Left hindlimb (tissue), 1 donor: ENCODE measurements at regions not wholly inside any gene's neighbourhood (a gene's known extent, or its start where the extent isn't known, plus 50 kb on each side); places are given as distances from the start of the nearest gene placed in this dataset.
A peak's percentile ranks its signal among the peaks of the same experiment; 100 is the strongest.
"Not testable (repeated sequence)": the region's sequence is repeated elsewhere in the genome, so short reads cannot be mapped to it uniquely, and the experiment has no call there.

ENCODE experiments used
- DNase-seq: peaks from one replicate; pipeline ENCODE4 v3.0.0-alpha.2; 2018

DNA sequence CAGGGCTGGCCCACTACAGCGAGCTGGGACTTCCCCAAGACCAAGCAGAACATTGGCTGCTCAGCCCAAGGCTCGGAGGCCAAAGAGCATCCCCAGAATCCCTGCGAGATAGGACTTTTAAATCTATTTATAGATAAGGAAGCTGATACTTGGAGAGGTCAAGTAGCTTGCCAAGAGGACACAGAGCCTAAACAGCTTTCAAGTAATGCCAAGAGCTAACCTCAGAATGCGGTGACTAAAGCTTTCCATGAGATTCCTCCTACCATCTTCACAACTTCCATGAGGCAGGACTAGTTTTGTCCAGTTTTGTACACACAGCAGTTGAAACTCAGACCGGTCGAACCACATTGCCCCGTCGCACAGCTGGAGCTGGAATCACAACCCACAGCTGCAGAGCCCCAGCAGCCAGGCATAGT is 168.1 kb upstream of the TOP1 start:
- no peak for DNase-seq

- DNase-seq: no peak
Measured at GRCh38 chr20:40861427-40862008, 167.1 kb upstream of the TOP1 start.

- DNase-seq: no peak
Measured at GRCh38 chr20:40863355-40863919, 165.2 kb upstream of the TOP1 start.

GRCh38 chr20:40864470-40864869 is 164.2 kb upstream of the TOP1 start:
- no peak for DNase-seq

- no peak for DNase-seq
Measured at GRCh38 chr20:40865095-40865494, 163.5 kb upstream of the TOP1 start.

- DNase-seq: peak; percentile 41
Measured at GRCh38 chr20:40866056-40866455, 162.6 kb upstream of the TOP1 start.

DNA sequence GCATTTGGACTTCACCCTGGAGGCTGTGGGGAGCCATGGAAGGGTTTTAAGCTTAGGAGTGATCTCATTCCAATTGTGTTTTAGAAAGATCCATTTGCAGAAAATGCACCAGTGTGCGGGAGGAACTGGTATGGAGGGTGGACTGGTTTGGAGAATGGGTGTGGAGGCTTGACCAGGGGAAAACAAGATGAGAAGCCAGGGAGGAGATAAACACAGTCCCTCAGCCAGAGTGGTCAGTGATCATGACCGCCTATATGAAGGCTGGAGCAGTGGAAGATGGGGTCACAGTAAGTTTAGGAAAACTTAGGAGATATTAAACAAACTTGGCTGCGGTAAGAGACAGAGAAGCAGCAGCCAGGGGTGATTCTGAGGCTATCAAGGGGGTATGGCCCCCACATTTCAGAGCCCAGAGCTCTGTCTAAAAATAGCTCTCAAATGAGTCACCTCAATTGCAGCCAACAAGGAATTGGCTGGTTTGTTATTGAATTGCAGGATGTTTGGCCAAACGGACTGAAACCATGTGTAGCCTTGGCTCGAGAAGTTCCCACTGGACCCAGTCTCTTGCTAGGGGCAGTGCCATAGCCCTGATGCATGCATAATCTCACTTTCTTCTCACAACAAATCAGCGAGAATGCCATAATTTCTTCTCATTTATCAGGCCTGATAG is 159.9 kb upstream of the TOP1 start:
- DNase-seq: peak; percentile 78

- DNase-seq: no peak
Measured at GRCh38 chr20:40869218-40870147, 159.1 kb upstream of the TOP1 start.

DNA sequence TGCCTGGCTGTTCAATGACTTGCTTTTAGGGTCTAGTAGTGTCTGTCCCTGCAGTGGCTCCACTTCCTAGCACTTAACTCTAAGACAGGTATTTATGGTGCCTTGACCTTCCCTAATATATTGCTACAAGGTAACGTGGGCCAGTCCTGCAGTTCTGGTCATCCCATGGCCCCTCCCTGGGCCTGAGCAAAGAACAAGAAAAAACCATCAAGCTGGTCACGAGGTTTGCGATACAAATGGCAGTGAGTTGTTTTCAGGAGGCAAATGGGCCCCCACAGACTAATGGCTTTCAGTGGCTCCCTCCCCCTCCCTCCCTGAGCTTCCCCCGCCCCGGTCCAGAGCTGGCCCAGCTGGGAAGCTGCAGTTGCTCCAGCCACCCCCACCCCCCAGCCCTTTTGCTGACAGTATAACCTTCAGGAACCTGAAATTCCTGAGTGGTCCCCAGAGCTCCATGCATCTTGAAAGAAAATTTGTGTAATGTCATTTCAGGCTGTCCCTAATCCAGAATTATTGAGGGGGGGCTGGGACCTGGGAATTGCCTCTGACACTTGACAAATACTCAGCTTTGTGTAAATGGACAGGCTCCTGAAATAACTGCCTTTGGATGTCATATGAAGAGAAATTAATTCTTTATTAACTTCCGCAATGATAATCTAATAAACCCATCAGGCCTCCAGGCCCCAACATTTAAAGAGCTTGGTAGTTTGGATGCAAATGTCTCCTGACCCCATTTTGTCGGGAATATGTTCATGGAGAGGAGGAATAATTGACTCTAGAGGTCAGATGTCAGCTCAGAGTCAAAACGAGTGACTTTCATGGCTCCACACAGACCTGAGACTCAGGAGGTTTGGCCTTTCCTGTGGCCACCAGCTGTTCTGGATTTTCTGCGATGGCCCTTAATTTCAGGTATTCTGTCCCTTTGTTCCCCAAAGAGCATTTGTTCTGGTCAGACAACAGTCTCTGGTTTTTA is 153.2 kb upstream of the TOP1 start:
- no peak for DNase-seq

- DNase-seq: not testable (repeated sequence)
Measured at GRCh38 chr20:40878099-40878498, 150.5 kb upstream of the TOP1 start.

DNA sequence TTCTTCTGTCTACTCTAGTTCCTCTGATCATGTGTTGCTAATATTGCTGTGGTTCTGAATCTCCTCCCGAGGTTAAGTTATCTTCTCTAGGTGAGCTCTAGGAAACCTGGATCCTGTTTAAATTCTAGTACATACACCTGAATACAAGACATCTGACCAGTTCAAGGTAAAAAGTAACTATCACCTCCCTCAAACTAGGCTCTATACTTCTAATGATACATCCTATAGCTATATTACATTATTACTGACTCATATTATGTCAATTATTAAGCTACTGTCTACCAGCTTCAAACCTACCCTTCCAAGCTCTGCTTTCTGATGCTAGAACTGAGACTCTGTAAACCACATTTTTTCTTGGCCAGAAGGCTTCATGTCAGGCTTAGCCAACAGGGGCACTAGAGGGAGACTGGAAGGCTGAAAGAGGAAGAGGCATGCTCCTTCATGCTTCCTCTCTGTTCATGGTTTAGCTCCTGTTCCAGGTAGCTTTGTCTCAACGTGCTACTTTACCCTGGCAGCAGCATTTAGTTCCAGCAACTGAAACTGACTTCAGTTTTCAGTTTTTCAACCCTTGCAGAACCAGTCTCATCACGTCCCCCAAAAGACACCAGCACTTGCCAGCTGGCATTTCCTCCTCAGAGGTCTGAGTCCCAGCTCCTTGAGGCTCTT is 148.4 kb upstream of the TOP1 start:
- DNase-seq: no peak

- no peak for DNase-seq
Measured at GRCh38 chr20:40880729-40881109, 147.9 kb upstream of the TOP1 start.

DNA sequence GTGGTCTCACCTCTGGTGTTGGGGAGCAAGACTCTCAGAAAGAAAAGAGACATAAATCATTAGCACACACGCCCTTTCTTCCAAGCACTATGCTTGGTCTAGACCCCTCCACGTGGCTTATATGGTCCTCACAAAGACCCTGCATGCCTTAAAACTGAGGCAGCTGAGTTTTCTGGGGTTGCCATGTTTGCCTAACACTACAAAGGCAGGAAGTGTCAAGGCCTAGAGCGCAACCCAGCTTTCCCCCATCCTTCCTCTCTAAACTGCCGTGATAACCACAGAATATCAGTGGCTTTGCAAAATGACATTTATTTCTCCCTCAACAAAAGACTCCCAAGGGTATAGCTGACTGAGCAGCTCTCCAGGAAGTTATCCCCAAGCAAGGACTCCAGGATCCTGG is 146.5 kb upstream of the TOP1 start:
- DNase-seq: no peak

- DNase-seq: peak; percentile 40
Measured at GRCh38 chr20:40883097-40883496, 145.5 kb upstream of the TOP1 start.

DNA sequence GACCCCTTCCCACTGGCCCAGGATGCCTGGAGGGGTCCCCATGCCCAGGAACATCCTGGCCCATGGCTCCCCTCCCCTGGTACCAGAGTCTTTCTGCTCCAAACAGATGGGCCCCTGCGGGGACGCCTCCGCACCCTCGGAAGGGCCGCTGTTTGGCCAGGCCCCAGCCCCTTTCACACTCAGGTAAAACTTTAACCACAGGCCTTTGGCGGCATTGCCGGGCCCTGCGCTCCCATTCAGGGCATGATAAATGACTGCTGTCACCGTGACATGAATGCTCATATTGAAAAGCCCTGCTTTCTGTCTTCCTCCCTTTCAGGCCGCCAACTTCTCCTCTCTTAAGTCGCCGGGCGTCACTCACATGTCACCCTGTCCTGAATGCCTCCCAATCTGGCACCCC is 141.5 kb upstream of the TOP1 start:
- DNase-seq: no peak

GRCh38 chr20:40889266-40889665 is 139.4 kb upstream of the TOP1 start:
- not testable (repeated sequence) for DNase-seq

DNA sequence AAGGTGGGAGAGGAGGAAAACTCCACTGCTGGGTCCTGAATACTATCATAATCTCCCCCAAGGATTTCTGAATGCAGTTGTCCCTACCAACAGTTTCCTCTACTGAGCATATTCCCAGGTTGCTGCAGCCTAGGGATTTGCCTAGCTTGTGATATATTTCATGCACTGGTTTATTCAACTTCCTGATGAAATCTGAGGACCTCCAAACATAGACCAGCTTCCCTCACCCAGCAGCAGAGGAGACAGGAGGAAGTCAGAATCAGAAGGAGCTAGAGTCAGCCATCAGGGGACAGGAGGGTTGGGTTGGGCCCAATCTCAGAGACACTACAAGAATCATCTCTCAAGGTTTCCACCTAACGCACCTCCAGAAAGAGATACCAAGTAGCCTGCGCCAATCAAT is 138.4 kb upstream of the TOP1 start:
- DNase-seq: no peak

DNA sequence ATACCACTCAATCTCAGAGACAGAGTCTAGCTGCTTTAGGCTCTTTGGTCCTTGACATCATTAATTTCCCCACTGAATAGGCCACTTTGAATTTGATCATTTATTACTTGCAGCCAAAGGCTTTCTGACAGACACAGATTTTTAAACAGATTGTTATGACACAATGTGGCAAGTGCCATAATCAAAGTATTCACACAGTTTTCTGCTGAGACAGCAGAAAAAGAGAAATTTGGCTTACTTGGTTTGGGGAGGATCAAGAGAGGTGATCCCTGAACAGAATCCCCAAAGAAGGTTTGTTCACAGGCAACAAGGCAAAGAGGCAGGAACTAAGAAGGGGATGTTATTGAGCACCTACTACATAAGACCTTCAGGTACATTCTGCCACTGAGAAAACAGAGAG is 138.0 kb upstream of the TOP1 start:
- DNase-seq: no peak

DNA sequence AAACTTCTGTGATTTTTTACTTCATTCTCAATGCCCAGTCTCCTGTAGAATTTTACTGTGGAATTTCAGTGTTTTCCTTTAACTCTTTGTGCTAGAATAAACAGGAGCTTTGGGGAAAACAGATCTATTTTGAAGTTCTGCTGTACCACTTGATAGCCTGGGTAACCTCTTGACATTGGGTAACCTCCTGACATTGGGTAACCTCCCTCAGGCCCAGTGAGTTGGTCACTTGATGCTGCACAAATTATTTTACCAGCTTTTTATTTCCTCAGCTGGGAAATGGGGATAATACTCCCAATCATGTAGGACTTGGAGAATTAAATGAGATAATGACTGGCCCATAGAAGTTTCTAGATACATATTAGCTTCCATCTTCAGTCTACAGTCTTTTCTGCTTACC is 137.3 kb upstream of the TOP1 start:
- DNase-seq: no peak

- no peak for DNase-seq
Measured at GRCh38 chr20:40892642-40893041, 136.0 kb upstream of the TOP1 start.

- DNase-seq: no peak
Measured at GRCh38 chr20:40893610-40894236, 134.9 kb upstream of the TOP1 start.
